ENCODE measurements at regions not wholly inside any gene's neighbourhood (a gene's known extent, or its start where the extent isn't known, plus 50 kb on each side); places are given as distances from the start of the nearest gene placed in this dataset.

- DNase-seq (no peak), ATAC-seq (no peak)
- H3K27ac Mint-ChIP-seq: no peak overlapping the region
- POLR2A ChIA-PET: no interaction called here
- peaks cover 3% of the 10 kb centered on the region for H3K9me3 Mint-ChIP-seq (ENCODE audit: insufficient read depth)
- CTCF ChIA-PET: no interaction called here
- no peaks in the 10 kb centered on the region for H3K36me3 Mint-ChIP-seq (ENCODE audit: low read depth)
- no peaks in the 10 kb centered on the region for H3K27me3 Mint-ChIP-seq (ENCODE audit: low read depth)
- H3K4me1 Mint-ChIP-seq (ENCODE audit: low read depth): no peaks in the 10 kb centered on the region
- no peak overlapping the region for H3K4me3 Mint-ChIP-seq
Measured at GRCh38 chr7:85316489-85316888, 129.6 kb upstream of the SEMA3D start.

- Mint-ChIP-seq H3K27ac (no peak overlapping the region), H3K36me3 (ENCODE audit: low read depth) (no peaks in the 10 kb centered on the region), H3K4me1 (ENCODE audit: low read depth) (no peaks in the 10 kb centered on the region), H3K27me3 (ENCODE audit: low read depth) (no peaks in the 10 kb centered on the region), H3K4me3 (no peak overlapping the region), H3K9me3 (ENCODE audit: insufficient read depth) (no peaks in the 10 kb centered on the region)
- no peak for DNase-seq
- ChIA-PET POLR2A (no interaction called here), CTCF (no interaction called here)
- ATAC-seq: no peak
Measured at GRCh38 chr7:85310301-85310700, 123.4 kb upstream of the SEMA3D start.

- no peak for ATAC-seq
- no peak overlapping the region for H3K27ac Mint-ChIP-seq
Measured at GRCh38 chr7:85306115-85306514, 119.3 kb upstream of the SEMA3D start.

DNA sequence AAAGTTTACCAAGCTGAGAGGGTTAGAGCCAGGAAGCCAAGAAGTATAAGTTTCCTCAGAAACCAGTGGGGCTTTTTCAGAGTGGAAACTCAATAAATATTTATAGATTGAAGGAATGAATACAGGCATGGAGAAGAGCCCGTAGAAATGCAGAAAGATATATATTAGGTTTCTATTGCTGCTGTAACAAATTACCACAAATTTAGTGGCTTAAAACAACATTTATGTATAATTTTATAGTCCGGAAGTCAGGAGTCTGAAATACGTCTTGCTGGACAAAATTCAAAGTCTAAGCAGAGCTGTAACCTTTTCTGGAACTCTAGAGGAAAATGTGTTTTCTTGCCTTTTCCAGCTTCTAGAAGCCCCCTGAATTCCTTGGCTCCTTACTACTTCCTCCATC lies 107.3 kb upstream of the SEMA3D start:
- Mint-ChIP-seq H3K27ac (no peak overlapping the region), H3K36me3 (ENCODE audit: low read depth) (no peaks in the 10 kb centered on the region)
- ATAC-seq: no peak

More at GRCh38 chr7:85306115-85306514, 119.3 kb upstream of the SEMA3D start:
- H3K36me3 Mint-ChIP-seq (ENCODE audit: low read depth): no peaks in the 10 kb centered on the region
- H3K4me1 Mint-ChIP-seq (ENCODE audit: low read depth): no peaks in the 10 kb centered on the region
- CTCF ChIA-PET: no interaction called here
- no peaks in the 10 kb centered on the region for H3K27me3 Mint-ChIP-seq (ENCODE audit: low read depth)
- no peak overlapping the region for H3K4me3 Mint-ChIP-seq
- POLR2A ChIA-PET: no interaction called here
- no peak for DNase-seq
- no peaks in the 10 kb centered on the region for H3K9me3 Mint-ChIP-seq (ENCODE audit: insufficient read depth)

DNA sequence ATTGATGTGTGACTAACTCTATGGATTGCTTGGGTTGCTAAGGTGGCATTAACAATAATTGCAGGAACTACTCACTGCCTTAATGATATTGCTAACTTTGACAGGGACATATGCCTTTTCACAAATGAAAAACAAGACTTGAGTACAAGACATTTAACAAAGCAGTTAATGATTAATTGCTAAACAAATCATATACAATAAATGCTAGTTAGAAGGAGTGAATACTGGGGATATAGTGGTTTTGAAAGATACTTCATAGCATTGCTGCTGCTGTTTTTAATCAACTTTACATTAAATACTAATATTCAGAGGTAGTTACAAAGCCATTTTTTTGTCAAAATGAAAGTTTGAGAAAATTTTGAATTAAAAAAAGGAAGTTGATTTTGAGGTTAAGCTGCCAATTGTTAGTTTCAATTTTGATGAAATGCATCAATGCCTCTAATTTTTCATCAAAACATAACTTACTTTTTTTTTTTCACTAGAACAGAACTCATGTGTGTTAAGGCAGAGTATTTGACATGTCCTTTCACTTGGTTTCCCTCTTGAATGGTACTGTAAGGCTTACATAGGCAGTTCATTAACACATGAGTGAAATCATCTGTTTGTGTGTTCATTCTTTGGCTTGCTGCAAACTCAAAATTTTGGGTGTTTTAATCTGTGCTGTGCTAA lies 106.2 kb upstream of the SEMA3D start:
- ChIA-PET CTCF (no interaction called here), POLR2A (no interaction called here)
- H3K9me3 Mint-ChIP-seq (ENCODE audit: insufficient read depth): no peaks in the 10 kb centered on the region
- no peak for ATAC-seq
- no peak overlapping the region for H3K27ac Mint-ChIP-seq
- no peak for DNase-seq
- H3K36me3 Mint-ChIP-seq (ENCODE audit: low read depth): no peaks in the 10 kb centered on the region
- no peaks in the 10 kb centered on the region for H3K27me3 Mint-ChIP-seq (ENCODE audit: low read depth)
- H3K4me1 Mint-ChIP-seq (ENCODE audit: low read depth): no peaks in the 10 kb centered on the region
- no peak overlapping the region for H3K4me3 Mint-ChIP-seq

More for the DNA sequence above, 107.3 kb upstream of the SEMA3D start:
- H3K9me3 Mint-ChIP-seq (ENCODE audit: insufficient read depth): no peaks in the 10 kb centered on the region
- H3K4me1 Mint-ChIP-seq (ENCODE audit: low read depth): no peaks in the 10 kb centered on the region
- POLR2A ChIA-PET: no interaction called here
- no peak overlapping the region for H3K4me3 Mint-ChIP-seq
- CTCF ChIA-PET: no interaction called here
- no peak for DNase-seq
- H3K27me3 Mint-ChIP-seq (ENCODE audit: low read depth): no peaks in the 10 kb centered on the region

DNA sequence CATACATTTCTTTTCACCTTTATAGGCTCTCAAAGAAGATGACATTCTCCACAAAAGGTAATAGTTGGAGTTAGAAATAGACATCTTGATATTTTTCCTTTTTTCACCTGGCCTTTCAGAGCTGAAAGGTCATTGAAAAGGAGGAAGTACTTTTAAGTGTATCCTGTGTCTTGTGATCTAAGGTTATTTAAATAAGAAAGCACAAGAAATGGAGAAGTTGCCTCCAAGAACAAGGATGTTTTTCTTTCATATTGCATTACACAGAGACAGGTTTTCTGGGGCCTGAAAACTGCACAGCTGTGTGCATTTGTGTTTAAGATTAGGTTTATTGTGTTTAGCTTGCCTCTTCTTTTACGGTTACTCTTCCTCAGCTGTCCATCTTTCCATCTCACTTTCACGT lies 103.4 kb upstream of the SEMA3D start:
- no peaks in the 10 kb centered on the region for H3K27me3 Mint-ChIP-seq (ENCODE audit: low read depth)
- ATAC-seq: no peak
- H3K36me3 Mint-ChIP-seq (ENCODE audit: low read depth): no peaks in the 10 kb centered on the region
- no peak overlapping the region for H3K4me3 Mint-ChIP-seq
- DNase-seq: no peak
- ChIA-PET POLR2A (no interaction called here), CTCF (no interaction called here)
- H3K9me3 Mint-ChIP-seq (ENCODE audit: insufficient read depth): no peaks in the 10 kb centered on the region
- H3K27ac Mint-ChIP-seq: no peak overlapping the region
- no peaks in the 10 kb centered on the region for H3K4me1 Mint-ChIP-seq (ENCODE audit: low read depth)

- ATAC-seq: no peak
- no peak for DNase-seq
- no peaks in the 10 kb centered on the region for H3K27me3 Mint-ChIP-seq (ENCODE audit: low read depth)
- no peak overlapping the region for H3K27ac Mint-ChIP-seq
- ChIA-PET CTCF (no interaction called here), POLR2A (no interaction called here)
- H3K4me3 Mint-ChIP-seq: no peak overlapping the region
- H3K9me3 Mint-ChIP-seq (ENCODE audit: insufficient read depth): no peaks in the 10 kb centered on the region
- H3K4me1 Mint-ChIP-seq (ENCODE audit: low read depth): no peaks in the 10 kb centered on the region
- no peaks in the 10 kb centered on the region for H3K36me3 Mint-ChIP-seq (ENCODE audit: low read depth)
Measured at GRCh38 chr7:85289279-85289678, 102.4 kb upstream of the SEMA3D start.

GRCh38 chr7:85287106-85287825 lies 100.4 kb upstream of the SEMA3D start:
- no peaks in the 10 kb centered on the region for H3K36me3 Mint-ChIP-seq (ENCODE audit: low read depth)
- CTCF ChIA-PET: no interaction called here
- H3K4me1 Mint-ChIP-seq (ENCODE audit: low read depth): no peaks in the 10 kb centered on the region
- no peak for ATAC-seq
- H3K27me3 Mint-ChIP-seq (ENCODE audit: low read depth): no peaks in the 10 kb centered on the region
- H3K9me3 Mint-ChIP-seq (ENCODE audit: insufficient read depth): no peaks in the 10 kb centered on the region
- no peak for DNase-seq
- H3K4me3 Mint-ChIP-seq: no peak overlapping the region
- H3K27ac Mint-ChIP-seq: no peak overlapping the region
- POLR2A ChIA-PET: no interaction called here

DNA sequence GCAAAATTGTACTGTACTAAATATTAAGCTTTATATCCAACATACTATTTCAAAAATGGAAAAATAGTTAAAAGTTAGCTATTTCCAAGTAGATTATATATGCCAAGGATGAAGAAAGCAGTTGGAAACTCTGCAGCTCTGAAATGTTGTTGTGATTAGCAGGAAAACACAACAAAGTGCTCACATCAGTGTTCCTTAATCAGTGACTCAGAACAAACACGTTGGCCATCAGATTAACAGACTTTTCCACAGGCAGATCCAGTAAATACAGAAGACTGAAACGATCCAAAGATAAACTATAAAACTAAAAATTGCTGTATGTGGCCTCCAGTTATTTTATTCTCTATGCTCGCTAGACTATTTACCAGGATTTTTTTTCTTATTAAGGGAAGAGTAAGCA lies 99.6 kb upstream of the SEMA3D start:
- Mint-ChIP-seq H3K9me3 (ENCODE audit: insufficient read depth) (no peaks in the 10 kb centered on the region), H3K36me3 (ENCODE audit: low read depth) (no peaks in the 10 kb centered on the region), H3K4me3 (no peak overlapping the region), H3K27me3 (ENCODE audit: low read depth) (no peaks in the 10 kb centered on the region), H3K4me1 (ENCODE audit: low read depth) (no peaks in the 10 kb centered on the region), H3K27ac (no peak overlapping the region)
- POLR2A ChIA-PET: no interaction called here
- ATAC-seq: no peak
- CTCF ChIA-PET: no interaction called here
- DNase-seq: no peak

- ChIA-PET POLR2A (no interaction called here), CTCF (no interaction called here)
- H3K27me3 Mint-ChIP-seq (ENCODE audit: low read depth): no peaks in the 10 kb centered on the region
Measured at GRCh38 chr7:85285527-85285926, 98.7 kb upstream of the SEMA3D start.

DNA sequence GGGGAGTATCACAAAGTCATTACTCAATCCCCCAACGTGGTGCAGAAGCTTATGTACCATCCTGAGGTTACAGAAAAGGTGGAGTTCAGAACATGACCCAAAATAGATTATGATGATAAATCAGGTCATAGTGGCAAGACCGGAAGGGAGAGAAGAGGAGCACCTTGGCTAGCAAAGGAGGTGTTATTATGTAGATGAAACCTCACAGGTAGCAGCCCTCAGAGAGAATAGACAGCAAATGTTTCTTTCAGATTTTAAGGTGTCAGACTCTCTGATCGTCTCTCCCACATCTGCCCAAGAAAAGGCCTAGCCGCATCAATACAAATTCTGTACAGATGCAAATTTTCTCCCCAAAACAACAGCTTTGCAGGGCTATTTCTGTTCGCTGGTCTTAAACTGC lies 88.3 kb upstream of the SEMA3D start:
- Mint-ChIP-seq H3K9me3 (ENCODE audit: insufficient read depth) (peaks cover 4% of the 10 kb centered on the region), H3K36me3 (ENCODE audit: low read depth) (no peaks in the 10 kb centered on the region), H3K4me3 (no peak overlapping the region), H3K27me3 (ENCODE audit: low read depth) (no peaks in the 10 kb centered on the region), H3K27ac (no peak overlapping the region), H3K4me1 (ENCODE audit: low read depth) (no peaks in the 10 kb centered on the region)
- ATAC-seq (no peak), DNase-seq (no peak)
- ChIA-PET CTCF (no interaction called here), POLR2A (no interaction called here)

More at GRCh38 chr7:85285527-85285926, 98.7 kb upstream of the SEMA3D start:
- Mint-ChIP-seq H3K27ac (no peak overlapping the region), H3K4me1 (ENCODE audit: low read depth) (no peaks in the 10 kb centered on the region), H3K4me3 (no peak overlapping the region), H3K36me3 (ENCODE audit: low read depth) (no peaks in the 10 kb centered on the region), H3K9me3 (ENCODE audit: insufficient read depth) (no peaks in the 10 kb centered on the region)
- ATAC-seq (no peak), DNase-seq (no peak)

- no peak overlapping the region for H3K27ac Mint-ChIP-seq
- ATAC-seq (no peak), DNase-seq (no peak)
- H3K4me1 Mint-ChIP-seq (ENCODE audit: low read depth): no peaks in the 10 kb centered on the region
- ChIA-PET POLR2A (no interaction called here), CTCF (no interaction called here)
- H3K27me3 Mint-ChIP-seq (ENCODE audit: low read depth): no peaks in the 10 kb centered on the region
- H3K36me3 Mint-ChIP-seq (ENCODE audit: low read depth): no peaks in the 10 kb centered on the region
- peaks cover 4% of the 10 kb centered on the region for H3K9me3 Mint-ChIP-seq (ENCODE audit: insufficient read depth)
- H3K4me3 Mint-ChIP-seq: no peak overlapping the region
Measured at GRCh38 chr7:85274454-85274853, 87.6 kb upstream of the SEMA3D start.

DNA sequence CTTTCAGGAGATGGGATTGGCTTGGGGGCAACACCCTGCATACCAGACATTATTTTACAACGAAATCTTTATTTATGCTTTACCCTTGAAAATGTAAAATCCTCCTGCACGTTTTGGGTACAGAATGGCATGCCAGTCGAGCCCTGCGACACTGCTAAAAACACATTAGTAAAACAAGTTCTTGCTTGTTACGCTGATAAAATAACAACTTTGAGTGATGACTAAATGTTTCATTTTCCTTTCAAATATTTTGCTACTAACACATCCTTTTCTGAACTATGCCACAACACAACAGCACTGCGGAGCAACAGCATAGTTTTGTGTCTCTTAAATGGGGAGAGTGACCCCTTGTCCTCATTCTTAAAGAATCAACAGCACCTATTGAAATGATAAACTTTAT lies 76.0 kb upstream of the SEMA3D start:
- ATAC-seq (no peak), DNase-seq (no peak)
- CTCF ChIA-PET: no interaction called here
- no peaks in the 10 kb centered on the region for H3K4me1 Mint-ChIP-seq (ENCODE audit: low read depth)
- no peaks in the 10 kb centered on the region for H3K27me3 Mint-ChIP-seq (ENCODE audit: low read depth)
- no peak overlapping the region for H3K4me3 Mint-ChIP-seq
- no peaks in the 10 kb centered on the region for H3K36me3 Mint-ChIP-seq (ENCODE audit: low read depth)
- H3K27ac Mint-ChIP-seq: no peak overlapping the region
- POLR2A ChIA-PET: no interaction called here
- no peaks in the 10 kb centered on the region for H3K9me3 Mint-ChIP-seq (ENCODE audit: insufficient read depth)

Data from activated CD8-positive, alpha-beta T cell treated with anti-CD3 and anti-CD28 coated beads, Interleukin-2, amount 10 ng/mL, durations not matched to agents 7 days and 5 days (primary cell).